Colon (tissue), 2 donors: ENCODE measurements at regions not wholly inside any gene's neighbourhood (a gene's known extent, or its start where the extent isn't known, plus 50 kb on each side); places are given as distances from the start of the nearest gene placed in this dataset.

Experiments used
- FAIRE-seq: peaks from 2 replicates; lab custom pipeline; 2012; peaks lifted over from hg19 to GRCh38; lab: Jason Lieb, UNC
- donor health status: control.
- donor health status: control.

GRCh38 chr18:22467760-22468553 is 50.2 kb upstream of the CTAGE1 start:
- no peak for FAIRE-seq

- no peak for FAIRE-seq
These were observed 50.8 kb upstream of the CTAGE1 start for GRCh38 chr18:22468554-22468891.

GRCh38 chr18:22469061-22469734 is 51.5 kb upstream of the CTAGE1 start:
- FAIRE-seq: no peak

DNA sequence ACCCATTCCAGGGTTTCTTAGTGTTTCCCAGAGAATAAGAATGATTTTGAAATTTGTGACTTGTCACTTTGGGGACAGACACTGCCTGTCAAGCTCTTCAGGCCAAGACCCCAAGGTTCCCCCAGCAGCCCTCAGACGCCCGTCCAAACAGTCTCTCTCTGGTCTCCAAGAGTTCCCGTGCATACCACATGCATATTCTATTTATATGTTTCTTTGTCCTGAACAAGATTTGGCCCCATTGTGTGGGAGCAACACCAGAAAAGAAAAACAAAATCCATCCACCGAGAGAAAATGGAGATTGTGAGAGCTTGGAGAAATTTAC is 52.2 kb upstream of the CTAGE1 start:
- FAIRE-seq: no peak

DNA sequence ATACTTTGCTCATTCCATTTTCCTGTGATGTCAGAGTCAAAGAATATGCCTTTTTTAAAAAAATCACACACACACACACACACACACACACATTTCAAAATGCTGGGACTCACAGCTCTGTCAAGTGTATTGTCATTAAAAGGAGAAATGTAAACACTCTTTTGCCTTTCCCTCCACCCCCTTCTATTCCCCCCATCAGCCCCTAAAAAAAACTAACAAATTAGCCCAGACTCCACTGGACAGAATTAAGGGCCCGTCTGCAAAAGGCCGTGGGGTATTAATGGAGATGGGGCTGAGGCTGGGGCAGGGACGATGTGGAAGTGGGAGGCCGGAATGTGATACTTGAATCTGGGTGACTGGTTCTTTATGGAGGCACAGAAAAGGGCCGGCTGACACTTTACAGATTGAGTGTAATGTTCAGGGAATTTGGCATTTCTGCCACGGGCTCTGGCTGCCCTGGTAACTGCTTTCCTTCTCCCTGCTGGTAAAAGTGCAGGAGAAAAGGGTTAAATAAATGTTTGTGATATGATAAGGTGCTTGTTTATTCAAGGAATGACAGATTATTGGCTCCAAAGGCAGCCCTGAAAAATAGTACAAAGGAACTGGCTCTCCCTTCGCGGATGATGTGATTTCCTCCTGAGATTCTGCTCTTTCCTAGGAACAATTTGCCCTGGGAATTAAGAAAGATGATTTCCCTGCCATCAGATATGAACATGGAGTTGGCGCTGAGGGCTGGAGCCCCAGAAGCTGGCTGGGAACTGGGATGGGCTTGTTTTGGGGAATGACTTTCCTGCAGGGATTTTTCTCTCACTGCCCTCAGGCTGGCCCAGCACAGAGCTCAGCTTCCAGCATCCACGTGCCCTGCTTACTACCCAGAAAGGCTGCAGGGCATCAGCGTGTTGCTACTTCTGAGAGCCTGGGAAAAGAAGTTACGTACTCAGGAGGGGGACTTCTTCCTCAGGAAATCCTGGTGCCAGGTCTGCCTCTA is 52.8 kb upstream of the CTAGE1 start:
- no peak for FAIRE-seq

DNA sequence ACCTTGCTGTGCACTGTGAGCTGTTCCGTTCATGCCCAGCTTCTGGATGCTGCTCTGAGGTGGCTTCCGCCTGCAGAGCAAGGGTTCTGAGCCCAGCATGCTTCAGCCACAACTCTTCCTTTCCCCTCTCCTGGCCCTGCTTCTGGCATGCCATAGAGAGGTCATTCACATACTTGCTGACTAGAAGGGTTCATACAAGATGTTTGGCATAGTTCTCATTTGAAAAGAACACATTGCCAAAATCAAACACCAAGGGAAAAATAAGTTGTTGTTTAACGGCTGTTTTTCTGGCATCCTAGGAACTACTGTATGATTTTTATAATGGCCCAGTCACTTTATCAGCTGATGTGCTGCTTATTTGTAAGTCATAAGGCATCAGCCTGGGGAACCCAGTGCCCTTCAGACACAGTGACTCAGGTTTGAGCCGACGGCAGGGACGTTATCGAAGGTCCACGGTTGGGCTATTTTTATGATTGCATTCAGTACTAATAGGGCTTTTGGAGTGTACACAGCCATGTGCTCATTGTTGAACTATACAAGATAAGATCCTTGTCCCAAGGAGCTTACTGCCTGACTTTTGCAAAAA is 53.9 kb upstream of the CTAGE1 start:
- FAIRE-seq: no peak

- no peak for FAIRE-seq
These were observed 55.7 kb upstream of the CTAGE1 start for GRCh38 chr18:22473366-22473765.

DNA sequence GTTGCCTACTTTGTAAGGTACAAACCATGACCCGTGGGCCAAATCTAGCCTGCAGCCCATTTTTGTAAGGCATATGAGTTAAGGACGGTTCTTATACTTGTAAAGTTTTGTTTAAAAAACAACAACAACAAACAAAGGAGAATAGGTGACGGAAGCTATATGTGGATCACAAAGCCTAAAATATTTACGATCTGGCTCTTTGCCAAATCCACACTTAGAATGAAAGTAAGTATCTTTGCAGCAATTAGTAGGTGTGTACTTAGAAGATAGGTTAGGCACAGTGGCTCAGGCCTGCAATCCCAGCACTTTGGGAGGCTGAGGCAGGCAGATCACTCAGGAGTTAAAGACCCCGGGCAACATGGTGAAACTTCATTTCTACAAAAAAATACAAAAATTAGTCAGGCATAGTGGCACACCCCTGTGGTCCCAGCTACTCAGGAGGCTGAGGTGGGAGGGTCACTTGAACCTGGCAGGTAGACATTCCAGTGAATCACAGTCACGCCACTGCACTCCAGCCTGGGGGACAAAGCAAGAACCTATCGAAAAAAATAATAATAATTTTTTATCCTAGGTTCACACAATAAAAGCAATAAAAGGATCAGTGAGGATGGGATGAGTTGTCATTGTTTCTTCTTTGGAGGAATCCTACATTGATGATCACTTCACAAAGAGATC is 57.8 kb upstream of the CTAGE1 start:
- no peak for FAIRE-seq

- no peak for FAIRE-seq
These were observed 59.5 kb upstream of the CTAGE1 start for GRCh38 chr18:22477222-22477621.

GRCh38 chr18:22482948-22483347 is 65.2 kb upstream of the CTAGE1 start:
- no peak for FAIRE-seq

- no peak for FAIRE-seq
These were observed 65.7 kb upstream of the CTAGE1 start for GRCh38 chr18:22483407-22483806.

DNA sequence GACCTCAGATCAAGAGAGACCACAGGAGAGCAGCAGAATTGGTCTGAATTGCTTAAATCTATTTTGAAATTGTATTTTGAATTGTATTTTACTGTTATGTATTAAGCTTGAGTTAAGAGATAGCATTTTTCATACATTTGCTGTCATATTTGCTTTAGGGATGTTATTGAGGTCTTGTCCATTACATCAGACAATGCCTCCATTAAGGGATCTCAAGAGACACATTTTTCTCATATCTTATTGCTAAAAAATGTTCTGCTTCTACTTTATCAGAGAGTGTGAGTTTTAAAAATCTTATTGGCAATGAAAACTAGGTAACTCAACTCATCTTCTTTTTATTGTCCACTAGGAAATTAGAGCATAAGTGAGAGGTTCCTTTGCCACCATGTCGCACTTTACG is 66.8 kb upstream of the CTAGE1 start:
- no peak for FAIRE-seq

DNA sequence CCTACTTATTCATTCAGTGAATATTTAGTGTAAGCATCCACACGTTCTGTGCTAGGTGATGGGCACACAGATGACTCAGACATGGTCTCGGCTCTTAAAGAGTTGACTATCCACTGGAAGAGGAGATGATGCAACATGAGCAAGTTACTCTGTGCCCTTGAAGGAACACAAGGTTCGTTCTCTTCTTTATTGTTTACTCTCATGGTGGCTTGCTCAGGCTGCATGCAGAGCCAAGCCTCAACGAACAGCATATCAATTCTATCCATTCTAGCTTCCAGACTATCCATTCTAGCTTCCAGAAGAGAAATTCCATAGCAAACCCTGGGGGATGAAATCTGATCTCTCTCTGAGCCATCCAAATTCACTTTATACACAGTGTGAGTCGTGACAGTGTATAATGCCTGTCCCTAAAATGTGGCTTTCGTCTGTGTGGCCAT is 68.1 kb upstream of the CTAGE1 start:
- FAIRE-seq: no peak

GRCh38 chr18:22486667-22487066 is 69.0 kb upstream of the CTAGE1 start:
- no peak for FAIRE-seq

- FAIRE-seq: no peak
These were observed 70.8 kb upstream of the CTAGE1 start for GRCh38 chr18:22488554-22488953.

- no peak for FAIRE-seq
These were observed 72.0 kb upstream of the CTAGE1 start for GRCh38 chr18:22489704-22490103.

GRCh38 chr18:22490429-22490846 is 72.7 kb upstream of the CTAGE1 start:
- FAIRE-seq: no peak

GRCh38 chr18:22493255-22493654 is 75.5 kb upstream of the CTAGE1 start:
- no peak for FAIRE-seq

DNA sequence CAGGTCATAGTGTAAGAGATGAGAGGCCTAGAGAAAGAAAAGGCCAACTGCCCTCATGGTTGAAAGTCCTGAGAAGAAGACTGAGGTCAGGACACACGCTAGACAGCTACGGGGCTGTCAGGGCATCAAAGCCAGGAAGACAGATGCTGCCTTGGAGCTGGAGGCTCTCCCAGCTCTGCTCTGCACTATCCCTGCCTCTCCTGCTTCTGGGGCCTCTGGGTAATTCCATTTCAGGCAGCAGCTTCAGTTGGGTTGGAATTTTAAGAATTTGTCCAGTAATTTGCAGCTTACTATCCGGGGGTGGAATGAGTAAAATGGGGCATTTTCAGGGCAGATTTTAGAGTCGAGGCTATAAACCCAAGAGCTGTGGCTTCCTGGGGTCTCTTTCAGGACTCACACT is 76.2 kb upstream of the CTAGE1 start:
- no peak for FAIRE-seq

GRCh38 chr18:22494771-22495170 is 77.1 kb upstream of the CTAGE1 start:
- FAIRE-seq: no peak

- no peak for FAIRE-seq
These were observed 81.7 kb upstream of the CTAGE1 start for GRCh38 chr18:22499421-22499820.

DNA sequence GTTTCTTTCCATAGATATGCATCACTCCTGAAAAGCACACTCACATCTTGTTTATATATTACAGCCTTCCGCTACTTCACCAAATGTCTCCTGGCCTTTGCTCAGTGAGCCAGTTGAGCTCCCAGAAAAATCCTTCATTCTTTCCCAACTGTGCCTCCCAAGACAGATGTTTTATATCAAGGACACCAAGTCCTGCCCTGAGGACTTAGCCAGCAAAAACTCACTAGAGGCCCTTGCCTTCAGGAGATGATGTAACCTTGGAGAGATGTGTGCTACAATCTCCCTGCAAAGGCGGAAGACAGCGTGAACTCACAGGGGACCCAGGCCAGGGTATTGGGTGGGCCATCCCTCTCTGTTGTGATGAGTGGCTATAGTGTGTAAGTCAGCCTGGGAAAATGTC is 86.1 kb upstream of the CTAGE1 start:
- no peak for FAIRE-seq
